GM12878 (cell line): ENCODE measurements at regions not wholly inside any gene's neighbourhood (a gene's known extent, or its start where the extent isn't known, plus 50 kb on each side); places are given as distances from the start of the nearest gene placed in this dataset.

Source experiments
- ATAC-seq: fragments of 200-7000 bp; cut with Tn5 transposase; 3 replicates; pipeline ENCODE4 v1.9.1; 2020; ENCODE audit warnings: mild to moderate bottlenecking, moderate library complexity
- BruUV-seq: library from RNA; stranded (reverse); fragments of 400-500 nt; replicated peaks from 2 replicates; lab custom pipeline; 2021; lab: Mats Ljungman, UMichigan
- CTCF ChIA-PET: fragments of 300-600 bp; sonication (Branson Sonifier 250); formaldehyde crosslinking; extraction: SDS; loops from one replicate; lab custom pipeline; 2021; ENCODE audit warnings: inconsistent platforms; lab: Yijun Ruan, JAX
- POLR2A ChIA-PET: fragments of 350-600 bp; formaldehyde crosslinking; extraction: SDS; loops from one replicate; lab custom pipeline; 2021; ENCODE audit warnings: inconsistent platforms; lab: Charles Lee
- RAD21 ChIA-PET: fragments of 300-600 bp; sonication (Branson Sonifier 250); formaldehyde crosslinking; loops from one replicate; lab custom pipeline; 2023; ENCODE audit warnings: antibody characterized with exemption; ENCODE audit not compliant: unreplicated experiment; lab: Charles Lee
- SMC1A ChIA-PET: fragments of 300-600 bp; sonication (Branson Sonifier 250); formaldehyde crosslinking; loops from one replicate; lab custom pipeline; 2023; ENCODE audit not compliant: unreplicated experiment, uncharacterized antibody; lab: Charles Lee
- DNase-seq: peaks from one replicate; pipeline ENCODE4 v3.0.0-alpha.2; 2011; ENCODE audit warnings: low read depth, low spot score
- FAIRE-seq: peaks from 3 replicates; lab custom pipeline; 2011; peaks lifted over from hg19 to GRCh38; lab: Jason Lieb, UNC
- H2AFZ ChIP-seq: 2 replicates; pipeline ENCODE4 v1.6.0; 2011; ENCODE audit warnings: low read depth, low read length, control low read depth; ENCODE audit not compliant: control insufficient read depth
- H3K27ac ChIP-seq: 2 replicates; pipeline ENCODE4 v1.5.1; 2011; ENCODE audit warnings: control low read depth; ENCODE audit not compliant: control insufficient read depth, insufficient read depth
- H3K27me3 ChIP-seq, 2 experiments: replicated peaks in 1 of 2; 2 replicates each; pipeline versions ENCODE4 v1.6.0 to v1.6.1; 2011; ENCODE audit warnings: low read length in 1 of 2; ENCODE audit not compliant: control insufficient read depth in 2 of 2, insufficient read depth in 2 of 2
- H3K36me3 ChIP-seq, 2 experiments: 2 replicates each; pipeline ENCODE4 v1.5.1; 2011; ENCODE audit warnings: low read length in 1 of 2; ENCODE audit not compliant: control insufficient read depth in 2 of 2, insufficient read depth in 2 of 2
- H3K4me1 ChIP-seq: 2 replicates; pipeline ENCODE4 v1.6.1; 2011; ENCODE audit warnings: mild to moderate bottlenecking, low read length, moderate library complexity, mixed read lengths; ENCODE audit not compliant: control insufficient read depth, insufficient read depth
- H3K4me2 ChIP-seq: 2 replicates; pipeline ENCODE4 v1.6.0; 2011; ENCODE audit warnings: control low read depth; ENCODE audit not compliant: control insufficient read depth, insufficient read depth
- H3K4me3 ChIP-seq: fragments of 200-600 bp; sonication (generic); 2 replicates; pipeline ENCODE4 v1.5.1; 2016
- H3K79me2 ChIP-seq: 2 replicates; pipeline ENCODE4 v1.6.0; 2011; ENCODE audit warnings: low read length; ENCODE audit not compliant: control insufficient read depth, insufficient read depth
- H3K9ac ChIP-seq: 2 replicates; pipeline ENCODE4 v1.8.0; 2011; ENCODE audit warnings: low read length, control low read depth, mixed read lengths; ENCODE audit not compliant: control insufficient read depth, insufficient read depth
- H3K9me3 ChIP-seq: replicated peaks from 3 replicates; pipeline ENCODE4 v1.5.1; 2011; ENCODE audit warnings: mild to moderate bottlenecking, low read length; ENCODE audit not compliant: control insufficient read depth, insufficient read depth
- H4K20me1 ChIP-seq: 2 replicates; pipeline ENCODE4 v1.6.0; 2011; ENCODE audit not compliant: control insufficient read depth, insufficient read depth
- ATF2 ChIP-seq: IDR thresholded peaks from 2 replicates; pipeline ENCODE4 v1.6.1; 2012; ENCODE audit warnings: low read length, inconsistent platforms
- BCL11A ChIP-seq: IDR thresholded peaks from 2 replicates; pipeline ENCODE4 v1.6.1; 2011; ENCODE audit warnings: low read depth, low read length
- CHD2 ChIP-seq: IDR thresholded peaks from 2 replicates; pipeline ENCODE4 v1.6.1; 2011; ENCODE audit warnings: low read depth, low read length, improper control_type of control experiment, borderline replicate concordance
- CREM ChIP-seq: IDR thresholded peaks from 2 replicates; pipeline ENCODE4 v1.6.1; 2014; ENCODE audit warnings: antibody characterized with exemption, low read depth
- CTCF ChIP-seq, 3 experiments: IDR thresholded peaks in 2 of 3; conservative IDR thresholded peaks in 1 of 3; 2 replicates each; pipeline ENCODE4 v1.5.1; 2011; ENCODE audit warnings: low read depth in 3 of 3, low read length in 3 of 3, mild to moderate bottlenecking in 3 of 3, control low read depth in 2 of 3, moderate library complexity in 2 of 3, inconsistent platforms in 1 of 3, mixed read lengths in 1 of 3; ENCODE audit not compliant: control insufficient read depth in 2 of 3, insufficient read depth in 1 of 3; ENCODE audit errors: extremely low read depth in 1 of 3
- EP300 ChIP-seq, 2 experiments: fragments of 150-350 bp in 1 of 2; IDR thresholded peaks; 2 replicates each; pipeline ENCODE4 v1.6.1; 2011 to 2012; ENCODE audit warnings: low read depth in 2 of 2, low read length in 2 of 2, borderline replicate concordance in 1 of 2, improper control_type of control experiment in 1 of 2, inconsistent platforms in 1 of 2; ENCODE audit not compliant: control insufficient read depth in 1 of 2
- FOXM1 ChIP-seq: IDR thresholded peaks from 2 replicates; pipeline ENCODE4 v1.6.1; 2012; ENCODE audit warnings: low read depth, mild to moderate bottlenecking, inconsistent platforms, low read length, moderate library complexity
- HSF1 ChIP-seq: fragments of 150-350 bp; IDR thresholded peaks from 2 replicates; pipeline ENCODE4 v1.6.1; 2014; ENCODE audit warnings: mild to moderate bottlenecking, low read depth, low read length
- KLF5 ChIP-seq: fragments of 450-650 bp; IDR thresholded peaks from 2 replicates; pipeline ENCODE4 v1.6.1; 2014; ENCODE audit warnings: mild to moderate bottlenecking; ENCODE audit not compliant: partially characterized antibody
- MTA2 ChIP-seq: fragments of 450-650 bp; IDR thresholded peaks from 2 replicates; pipeline ENCODE4 v1.6.1; 2016; ENCODE audit warnings: low read depth, mild to moderate bottlenecking, moderate library complexity
- RFX5 ChIP-seq: IDR thresholded peaks from 2 replicates; pipeline ENCODE4 v1.6.1; 2011; ENCODE audit warnings: low read depth, low read length, improper control_type of control experiment
- SP1 ChIP-seq: IDR thresholded peaks from one replicate; pipeline ENCODE4 v1.6.1; 2011; ENCODE audit warnings: low read depth, low read length
- WRNIP1 ChIP-seq: IDR thresholded peaks from 2 replicates; pipeline ENCODE4 v1.6.1; 2011; ENCODE audit warnings: low read depth, low read length, improper control_type of control experiment, borderline replicate concordance
- ZBTB33 ChIP-seq: fragments of 450-650 bp; IDR thresholded peaks from 2 replicates; pipeline ENCODE4 v1.6.1; 2017; ENCODE audit warnings: mild to moderate bottlenecking
- ZSCAN29 ChIP-seq: fragments of 450-650 bp; IDR thresholded peaks from 2 replicates; pipeline ENCODE4 v1.6.1; 2017; ENCODE audit warnings: mild to moderate bottlenecking, moderate library complexity
- WGBS: methylation state at CpG from one replicate; pipeline ENCODE4 v1.1.6; 2016; ENCODE audit warnings: low lambda C conversion rate; ENCODE audit not compliant: insufficient replicate concordance, insufficient coverage; ENCODE audit errors: missing lambda C conversion rate; 5-methylcytosine and 5-hydroxymethylcytosine counted together
- in situ Hi-C: fragments of 300-500 bp; cut with MboI; formaldehyde crosslinking; loops from 9 replicates; pipeline ENCODE4 v1.14.3; 2018; ENCODE audit warnings: mixed read lengths
- intact Hi-C: fragments of 100-400 bp; cut with micrococcal nuclease; formaldehyde crosslinking; loops from one replicate; pipeline ENCODE4 v1.14.2; 2022; ENCODE audit not compliant: unreplicated experiment

- TF ChIP-seq CTCF (IDR thresholded peaks at IDR 0.05 in 2 of 3, conservative IDR thresholded peaks at IDR 0.05 in 1 of 3; ENCODE audit: control insufficient read depth in 2 of 3, extremely low read depth in 1 of 3, insufficient read depth in 1 of 3, low read depth in 3 of 3, low read length in 3 of 3) (no peak), CHD2 (no peak), KLF5 (no peak), RFX5 (no peak), BCL11A (no peak), MTA2 (no peak)
Measured at GRCh38 chr11:134947556-134947955, 535.5 kb upstream of the B3GAT1 start (continued).

GRCh38 chr11:134945993-134946392 lies 534.0 kb upstream of the B3GAT1 start:
- no peak for ATAC-seq
- in situ Hi-C loops (no loop called here), intact Hi-C loops (no loop called here)
- FAIRE-seq = no peak
- Histone ChIP-seq H3K79me2 (no peaks in the 10 kb centered on the region), H3K4me1 (no peaks in the 10 kb centered on the region), H3K9ac (no peak overlapping the region), H3K4me3 (no peak overlapping the region), H3K27me3 (no peaks in the 10 kb centered on the region; a peak in 1 of 4 replicates), H3K27ac (no peak overlapping the region), H4K20me1 (no peaks in the 10 kb centered on the region), H3K9me3 (no peaks in the 10 kb centered on the region), H3K36me3 (no peaks in the 10 kb centered on the region), H3K4me2 (no peak overlapping the region), H2AFZ (no peak overlapping the region)
- POLR2A ChIA-PET = no interaction called here
- no peak for DNase-seq
- SMC1A ChIA-PET = no interaction called here
- BruUV-seq = no TSS peak
- RAD21 ChIA-PET = no interaction called here
- CTCF ChIA-PET = no interaction called here
- WGBS = 12% methylated on average over 6 of the region's 9 CpGs
- no peak for TF ChIP-seq SP1
- no peak for TF ChIP-seq ZBTB33
- no peak for TF ChIP-seq ATF2
- no peak for TF ChIP-seq HSF1
- TF ChIP-seq CREM = no peak
- no peak for TF ChIP-seq ZSCAN29
- no peak for TF ChIP-seq FOXM1
- no peak for TF ChIP-seq EP300 (IDR thresholded peaks at IDR 0.05; ENCODE audit: borderline replicate concordance in 1 of 2, control insufficient read depth in 1 of 2, low read depth in 2 of 2, low read length in 2 of 2)
- TF ChIP-seq WRNIP1 = no peak
